ENCODE measurements at regions not wholly inside any gene's neighbourhood (a gene's known extent, or its start where the extent isn't known, plus 50 kb on each side); places are given as distances from the start of the nearest gene placed in this dataset.

- no peak overlapping the region for H3K27ac ChIP-seq (ENCODE audit: extremely low read depth, low read depth, low read length)
- ChIA-PET CTCF (no interaction called here), POLR2A (no interaction called here)
- H3K36me3 ChIP-seq (ENCODE audit: control insufficient read depth in 2 of 2, insufficient read depth in 1 of 2, low read length in 2 of 2) = no peaks in the 10 kb centered on the region
- no peaks in the 10 kb centered on the region for H3K9me3 ChIP-seq (ENCODE audit: control insufficient read depth, insufficient read depth, low read depth, low read length)
- no peaks in the 10 kb centered on the region for H3K4me1 ChIP-seq (ENCODE audit: control insufficient read depth, insufficient read depth, low read length)
- no peak overlapping the region for H3K4me3 ChIP-seq (ENCODE audit: low read depth, low read length)
- TF ChIP-seq PBX3 (CRISPR knock-in tag; IDR thresholded peaks at IDR 0.05) (no peak), PRDM10 (tag by site-specific recombination; IDR thresholded peaks at IDR 0.05) (no peak), INSM2 (tag by site-specific recombination; IDR thresholded peaks at IDR 0.05) (no peak), SCRT2 (tag by site-specific recombination; IDR thresholded peaks at IDR 0.05) (no peak), RBAK (tag by site-specific recombination; IDR thresholded peaks at IDR 0.05) (no peak), ZNF658 (tag by site-specific recombination; IDR thresholded peaks at IDR 0.05) (no peak), KLF9 (tag by site-specific recombination; IDR thresholded peaks at IDR 0.05; ENCODE audit: low read depth) (no peak), GLIS2 (tag by site-specific recombination; IDR thresholded peaks at IDR 0.05) (no peak), ZEB2 (tag by site-specific recombination; IDR thresholded peaks at IDR 0.05) (no peak), ZNF629 (tag by site-specific recombination; IDR thresholded peaks at IDR 0.05) (no peak), CTCF (tag by site-specific recombination; IDR thresholded peaks at IDR 0.05) (no peak), ZNF48 (tag by site-specific recombination; IDR thresholded peaks at IDR 0.05) (no peak), HOXD13 (CRISPR knock-in tag; IDR thresholded peaks at IDR 0.05; ENCODE audit: borderline replicate concordance) (no peak), GLIS1 (tag by site-specific recombination; IDR thresholded peaks at IDR 0.05) (no peak), ZNF501 (tag by site-specific recombination; IDR thresholded peaks at IDR 0.05) (no peak), ELK4 (IDR thresholded peaks at IDR 0.05; ENCODE audit: borderline replicate concordance, low read depth, low read length) (no peak), ZNF37A (tag by site-specific recombination; IDR thresholded peaks at IDR 0.05) (no peak), ZNF76 (tag by site-specific recombination; IDR thresholded peaks at IDR 0.05; ENCODE audit: borderline replicate concordance, low read depth) (no peak)
These were observed 275.5 kb upstream of the B3GAT1 start for GRCh38 chr11:134687548-134687947.

Measured in HEK293 (cell line).